GM21423 (cell line): ENCODE measurements at regions not wholly inside any gene's neighbourhood (a gene's known extent, or its start where the extent isn't known, plus 50 kb on each side); places are given as distances from the start of the nearest gene placed in this dataset.
"Not testable (repeated sequence)": the region's sequence is repeated elsewhere in the genome, so short reads cannot be mapped to it uniquely, and the experiment has no call there.

Experiments
- ATAC-seq: cut with Tn5 transposase; IDR thresholded peaks from one replicate; pipeline ENCODE4 v1.9.1; 2021; ENCODE audit warnings: mild to moderate bottlenecking, moderate library complexity; ENCODE audit not compliant: unreplicated experiment

DNA sequence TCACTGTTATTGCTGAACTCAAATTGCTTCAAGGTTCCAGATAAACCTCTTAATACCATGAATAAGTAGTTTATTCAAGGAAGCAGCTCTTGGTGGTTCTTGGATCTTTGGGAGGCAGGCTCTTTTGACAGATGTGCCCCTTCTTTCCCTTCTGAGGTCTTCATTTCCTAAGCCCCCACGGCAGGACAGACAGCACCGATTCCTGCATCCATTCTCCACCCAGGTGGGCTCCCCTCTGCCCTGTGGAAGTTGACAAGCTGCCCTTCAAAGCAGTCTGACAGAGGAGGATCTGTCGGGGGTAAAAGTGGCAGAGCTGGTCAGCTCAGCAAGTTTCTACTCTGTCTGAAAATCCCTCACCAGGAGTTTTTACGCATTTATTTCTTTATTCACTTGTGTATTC is 605.3 kb upstream of the B3GAT1 start:
- ATAC-seq = no peak

DNA sequence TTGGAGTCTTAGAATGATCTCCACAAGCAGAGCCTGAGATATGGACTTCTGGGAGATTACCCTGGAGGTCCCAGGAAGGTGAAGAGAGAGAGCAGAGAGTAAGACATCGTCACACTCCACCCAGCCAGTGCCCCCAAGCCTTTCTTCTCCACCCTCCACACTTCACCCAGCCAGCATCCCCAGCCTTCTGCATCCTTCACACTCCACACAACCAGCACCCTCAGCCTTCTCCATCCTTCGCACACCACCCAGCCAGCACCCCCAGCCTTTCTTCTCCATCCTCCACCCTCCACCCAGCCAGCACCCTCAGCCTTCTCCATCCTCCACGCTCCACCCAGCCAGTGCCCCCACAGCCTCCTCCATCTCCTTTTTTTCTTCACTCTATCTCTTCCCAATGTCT is 603.9 kb upstream of the B3GAT1 start:
- no peak for ATAC-seq

DNA sequence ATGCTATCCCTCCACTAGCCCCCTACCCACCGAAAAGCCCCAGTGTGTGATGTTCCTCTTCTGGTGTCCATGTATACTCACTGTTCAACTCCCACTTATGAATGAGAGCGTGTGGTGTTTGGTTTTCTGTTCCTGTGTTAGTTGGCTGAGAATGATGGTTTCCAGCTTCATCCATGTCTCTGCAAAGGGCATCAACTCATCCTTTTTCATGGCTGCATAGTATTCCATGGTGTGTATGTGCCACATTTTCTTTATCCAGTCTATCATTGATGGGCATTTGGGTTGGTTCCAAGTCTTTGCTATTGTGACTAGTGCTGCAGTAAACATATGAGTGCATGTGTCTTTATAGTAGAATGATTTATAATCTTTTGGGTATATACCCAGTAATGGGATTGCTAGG is 599.3 kb upstream of the B3GAT1 start:
- ATAC-seq = not testable (repeated sequence)

DNA sequence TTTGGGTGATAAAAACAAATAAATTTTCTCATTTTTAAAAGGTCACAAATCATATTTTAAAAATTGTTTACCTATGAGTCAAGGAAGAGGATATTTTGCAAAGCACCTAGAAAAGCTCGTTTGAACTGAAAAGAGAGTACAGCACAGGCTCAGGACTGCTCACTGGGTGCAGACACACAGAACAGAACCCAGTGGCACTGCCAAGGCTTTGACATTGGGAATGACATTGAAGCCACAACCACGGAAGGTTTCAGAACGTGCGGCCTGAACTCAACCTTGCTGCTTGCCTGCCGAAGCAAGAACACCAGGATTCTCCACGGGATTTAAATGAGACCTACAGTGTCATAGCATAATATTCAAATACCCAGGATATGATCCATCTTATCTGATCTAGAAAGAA is 597.1 kb upstream of the B3GAT1 start:
- ATAC-seq = no peak

DNA sequence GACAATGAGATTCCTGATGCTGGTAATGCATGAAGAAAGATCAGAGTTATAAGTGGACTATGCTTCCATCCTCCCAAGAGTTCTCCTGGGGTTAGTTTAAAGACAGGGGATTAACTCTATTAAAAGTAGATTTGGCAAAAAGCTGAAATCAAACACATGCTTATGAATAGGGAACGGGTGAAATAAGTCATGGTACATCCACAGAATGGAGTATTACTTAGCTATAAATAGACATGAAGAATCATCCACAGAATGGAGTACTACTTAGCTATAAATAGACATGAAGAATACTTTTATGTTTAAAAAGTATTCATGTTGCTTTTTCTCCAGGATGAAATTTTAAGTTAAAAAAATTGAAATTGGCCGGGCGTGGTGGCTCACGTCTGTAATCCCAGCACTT is 596.4 kb upstream of the B3GAT1 start:
- ATAC-seq = no peak

DNA sequence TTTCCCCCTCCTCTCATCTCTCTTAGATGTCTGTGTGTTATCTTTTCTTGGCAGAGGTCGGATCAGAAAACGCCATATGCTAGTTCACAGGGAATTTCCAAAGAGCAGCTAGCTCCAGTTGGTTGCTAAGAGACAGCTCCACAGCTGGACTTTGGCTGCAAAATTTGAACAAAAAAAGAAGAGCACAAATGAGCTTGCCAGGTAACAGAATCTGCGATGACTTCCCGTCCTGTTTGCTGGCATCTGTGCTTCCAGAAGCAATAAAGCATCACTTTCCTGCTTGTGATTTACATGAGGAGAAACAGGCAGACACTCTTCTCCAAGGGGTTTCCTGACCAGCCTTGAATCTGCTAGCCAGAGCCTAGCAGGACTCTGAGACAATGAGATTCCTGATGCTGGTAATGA is 596.0 kb upstream of the B3GAT1 start:
- no peak for ATAC-seq

DNA sequence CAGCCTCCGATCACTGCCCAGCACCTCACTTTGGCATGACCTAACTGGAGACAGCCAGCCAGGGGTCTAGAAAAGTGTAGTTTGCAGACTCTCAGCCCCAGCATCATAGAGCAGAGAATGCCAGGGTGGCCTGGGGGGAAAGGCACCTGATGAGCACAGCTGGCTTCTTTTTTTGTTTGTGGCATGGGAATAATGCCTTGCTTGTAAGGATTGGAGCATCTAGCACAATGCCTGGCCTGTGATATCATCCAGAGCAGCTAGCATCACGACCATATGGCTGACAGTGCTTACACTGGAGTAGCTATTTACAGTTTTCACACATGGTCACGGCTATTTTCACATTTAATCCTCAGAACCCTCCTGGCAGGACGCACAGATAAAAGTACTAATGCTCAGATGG is 594.8 kb upstream of the B3GAT1 start:
- no peak for ATAC-seq

DNA sequence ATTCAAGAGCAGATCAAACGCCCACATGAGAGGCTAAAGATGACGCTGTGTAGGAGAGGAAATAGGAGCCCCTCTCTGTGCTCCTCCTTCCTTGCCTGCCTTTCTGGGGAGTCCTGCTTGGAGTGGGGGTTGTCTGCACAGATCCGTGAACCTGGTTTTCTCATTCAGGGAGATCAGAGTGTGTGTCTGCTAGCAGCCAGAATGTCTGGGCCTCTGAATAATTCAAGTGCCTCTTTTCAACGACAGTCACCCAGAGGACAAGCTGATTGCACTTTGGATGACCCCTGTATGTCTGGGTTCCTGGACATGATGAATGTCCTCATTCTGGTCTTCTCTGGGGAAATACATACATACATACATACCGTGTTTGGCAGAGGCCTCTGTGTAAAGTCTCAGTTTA is 592.5 kb upstream of the B3GAT1 start:
- ATAC-seq = no peak

DNA sequence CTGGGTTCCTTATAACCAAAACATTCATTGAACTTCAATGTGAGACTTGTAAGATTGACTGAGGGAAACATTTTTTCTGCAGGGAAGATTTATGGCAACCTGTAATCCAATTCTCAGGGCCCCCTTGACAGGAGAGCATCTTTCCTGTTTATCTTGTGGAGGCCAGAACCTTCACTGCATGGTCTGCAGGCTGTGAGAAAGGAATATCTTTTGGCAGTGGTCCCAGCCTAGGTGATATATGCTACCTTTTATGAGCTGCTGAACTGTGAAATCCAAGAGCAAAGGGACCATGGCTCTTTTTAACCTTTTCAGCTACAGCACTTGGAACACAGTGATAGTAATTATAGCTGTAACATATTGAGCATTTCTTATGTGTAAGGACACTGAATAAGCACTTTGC is 590.2 kb upstream of the B3GAT1 start:
- ATAC-seq = no peak

DNA sequence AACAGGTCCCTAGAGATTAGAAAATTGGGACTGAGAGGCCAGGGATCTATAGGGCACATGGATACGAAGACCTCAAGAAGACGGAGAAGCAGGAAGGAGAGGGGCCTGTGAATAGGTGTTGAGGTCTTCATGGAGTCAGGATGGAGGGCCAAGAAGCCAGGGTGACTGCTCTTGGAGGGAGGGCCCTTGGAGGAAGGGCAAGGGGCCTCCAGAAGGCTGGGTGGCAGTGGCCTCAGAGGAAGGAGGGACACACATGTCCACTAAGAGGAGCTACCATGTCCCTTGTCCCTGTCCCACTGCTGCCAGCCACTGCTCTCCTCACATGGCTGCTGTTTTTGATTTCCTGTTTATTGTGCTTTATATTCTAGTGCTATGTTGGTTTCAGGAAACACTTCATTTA is 589.5 kb upstream of the B3GAT1 start:
- ATAC-seq = no peak

DNA sequence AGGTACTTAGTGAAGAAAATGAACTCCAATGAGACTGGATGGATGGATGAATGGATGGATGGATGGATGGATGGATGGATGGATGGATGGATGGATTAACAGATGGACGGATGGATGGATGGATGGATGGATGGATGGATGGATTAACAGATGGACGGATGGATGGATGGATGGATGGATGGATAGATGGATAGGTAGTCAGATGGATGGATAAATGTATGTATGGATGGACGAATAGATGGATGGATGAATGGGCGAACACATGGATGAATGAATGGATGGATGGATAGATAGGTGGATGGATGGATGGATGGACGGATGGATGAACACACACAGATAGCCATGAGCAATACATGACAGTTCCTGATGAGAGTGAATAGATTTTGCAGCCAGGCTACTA is 589.0 kb upstream of the B3GAT1 start:
- ATAC-seq = not testable (repeated sequence)

DNA sequence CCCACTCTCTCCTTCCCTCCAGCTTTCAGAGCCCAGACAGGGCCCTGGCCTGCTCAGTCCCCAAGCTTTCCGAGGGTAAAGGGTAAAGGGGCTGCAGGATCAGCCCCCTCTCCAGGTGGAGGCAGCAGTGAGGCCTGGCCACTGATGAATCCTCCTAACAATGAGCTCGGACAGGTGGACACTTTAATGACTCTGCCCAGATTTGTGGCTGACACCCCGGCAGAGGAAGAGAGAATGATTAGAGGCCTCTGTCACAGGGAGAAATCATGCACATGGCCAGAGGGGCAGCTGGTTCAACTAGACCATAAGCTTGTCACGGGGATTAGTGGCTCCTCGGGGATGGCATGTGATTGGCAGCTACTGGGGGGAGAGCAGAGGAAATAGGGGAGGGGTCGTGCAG is 587.5 kb upstream of the B3GAT1 start:
- ATAC-seq = no peak

DNA sequence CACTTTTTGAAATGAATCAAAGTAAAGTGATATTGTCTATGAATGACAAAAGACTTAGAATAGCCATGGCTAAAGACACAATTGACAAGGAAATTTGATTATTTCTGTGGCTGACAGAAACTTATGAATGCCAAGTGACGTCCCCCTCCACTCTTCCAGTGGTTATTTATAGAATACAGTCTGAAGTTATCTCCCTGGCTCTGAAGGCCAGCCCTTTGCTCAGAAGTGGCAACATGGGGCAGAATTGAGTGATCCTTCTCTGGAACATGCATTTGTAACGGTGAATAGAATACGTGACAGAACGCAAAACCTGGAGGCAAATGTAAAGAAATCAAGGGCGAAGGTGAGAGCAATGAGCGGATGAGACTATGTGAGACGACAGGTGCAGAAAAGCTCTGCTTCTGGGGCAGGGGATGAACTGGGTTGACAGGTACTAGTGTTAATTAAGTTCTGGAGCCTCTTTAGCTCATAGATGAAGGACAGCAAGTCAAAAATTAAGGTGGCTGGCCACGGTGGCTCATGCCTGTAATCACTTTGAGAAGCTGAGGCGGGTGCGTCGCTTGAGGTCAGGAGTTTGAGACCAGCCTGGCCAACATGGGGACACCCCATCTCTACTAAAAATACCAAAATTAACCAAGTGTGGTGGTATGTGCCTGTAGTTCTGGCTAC is 585.7 kb upstream of the B3GAT1 start:
- ATAC-seq = no peak

DNA sequence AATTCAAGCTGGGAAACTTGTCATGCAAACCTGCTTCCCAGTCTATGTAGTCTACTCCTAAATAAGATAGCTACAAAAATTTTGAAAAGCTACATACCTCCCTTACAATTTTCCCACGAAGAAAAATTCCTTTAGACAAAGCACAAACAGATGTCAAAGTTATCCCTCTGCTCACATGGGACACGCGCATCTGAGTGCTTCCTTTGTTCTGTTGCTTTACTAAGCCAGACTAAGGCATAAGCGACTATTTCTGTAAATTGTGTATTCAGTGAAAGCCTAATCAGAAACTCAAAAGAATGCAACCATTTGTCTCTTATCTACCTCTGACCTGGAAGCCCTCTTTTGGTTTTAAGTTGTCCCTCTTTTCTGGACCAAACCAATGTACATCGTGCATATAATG is 583.7 kb upstream of the B3GAT1 start:
- ATAC-seq = no peak

DNA sequence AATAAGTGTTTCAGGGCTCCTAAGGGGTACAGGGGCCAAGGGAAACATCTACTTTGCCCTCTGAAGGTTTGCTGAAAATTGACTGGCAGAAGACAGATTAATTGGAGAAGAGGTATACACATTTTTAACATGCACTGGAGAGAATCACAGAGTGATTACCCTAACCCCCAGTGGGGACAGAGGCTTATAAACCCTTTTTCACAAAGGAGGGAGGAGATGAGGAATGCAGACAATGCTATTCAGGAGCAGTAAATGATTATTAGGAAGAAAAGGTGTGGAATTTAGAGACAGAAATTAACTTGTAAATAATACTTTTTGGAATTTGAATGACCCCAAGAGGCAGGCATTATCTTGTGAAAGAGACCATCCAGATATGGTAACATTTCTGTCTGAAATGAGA is 582.4 kb upstream of the B3GAT1 start:
- no peak for ATAC-seq

DNA sequence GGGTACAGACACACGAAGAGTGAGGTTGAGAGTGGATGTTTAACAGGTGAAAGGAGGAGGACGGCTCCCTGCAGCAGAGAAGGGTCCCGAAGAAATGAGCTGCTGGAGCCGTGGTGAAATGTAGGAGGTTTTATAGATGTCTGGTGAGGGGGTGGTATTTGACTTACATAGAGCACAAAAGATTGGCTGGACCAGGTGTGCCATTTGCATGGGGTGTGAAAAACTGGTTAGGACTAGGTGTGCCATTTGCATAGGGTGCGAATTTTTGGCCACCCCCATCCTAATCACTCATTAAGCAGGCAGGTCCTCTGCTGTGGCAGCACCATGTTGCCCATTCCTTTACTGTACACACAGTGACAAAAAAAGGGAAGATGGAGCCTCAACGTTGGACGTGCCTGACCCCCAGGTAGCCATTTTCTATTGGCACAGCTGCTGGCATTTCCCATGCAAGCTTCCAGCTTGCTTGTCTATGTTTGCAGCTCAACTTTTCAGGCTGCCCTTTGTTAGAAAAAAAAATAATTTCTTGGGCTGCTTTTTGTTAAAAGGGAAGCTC is 581.7 kb upstream of the B3GAT1 start:
- no peak for ATAC-seq

DNA sequence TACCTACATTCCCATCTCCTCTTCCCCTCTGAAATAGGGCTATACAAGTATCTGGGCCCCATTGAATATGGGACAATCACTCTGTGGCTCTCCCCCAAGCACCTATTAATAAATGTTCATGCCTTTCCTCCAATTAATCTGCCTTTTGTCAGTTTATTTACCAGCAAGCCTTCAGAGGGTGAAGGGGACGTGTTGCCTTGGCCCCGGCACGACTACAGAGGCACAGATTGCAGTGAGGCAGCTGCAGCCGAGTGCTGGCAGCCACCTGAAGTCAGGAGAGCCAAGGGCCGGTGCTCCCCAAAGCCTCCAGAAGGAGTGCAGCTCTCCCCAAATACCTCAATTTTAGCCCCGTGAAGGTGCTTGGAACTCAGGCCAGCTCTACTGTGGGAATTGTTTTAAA is 580.9 kb upstream of the B3GAT1 start:
- no peak for ATAC-seq

DNA sequence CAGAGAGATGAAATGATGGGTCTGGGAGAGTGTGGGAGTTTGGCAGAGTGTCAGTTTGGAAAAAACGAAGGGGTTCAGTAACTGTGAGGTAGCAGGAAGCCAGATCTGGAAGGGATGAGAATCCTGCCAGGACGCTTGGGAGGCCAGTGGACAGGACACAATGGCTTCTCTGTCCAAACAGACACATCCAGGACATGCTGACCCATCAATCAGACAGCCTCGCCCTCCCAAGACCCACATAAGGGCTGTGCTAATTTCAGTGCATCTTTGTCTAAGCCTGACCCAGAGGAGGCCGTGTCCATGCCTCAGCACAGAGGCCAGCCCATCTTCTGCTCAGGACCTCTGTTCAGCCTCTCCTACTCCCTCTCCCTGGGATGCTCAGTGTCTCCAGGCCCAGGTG is 576.5 kb upstream of the B3GAT1 start:
- no peak for ATAC-seq

DNA sequence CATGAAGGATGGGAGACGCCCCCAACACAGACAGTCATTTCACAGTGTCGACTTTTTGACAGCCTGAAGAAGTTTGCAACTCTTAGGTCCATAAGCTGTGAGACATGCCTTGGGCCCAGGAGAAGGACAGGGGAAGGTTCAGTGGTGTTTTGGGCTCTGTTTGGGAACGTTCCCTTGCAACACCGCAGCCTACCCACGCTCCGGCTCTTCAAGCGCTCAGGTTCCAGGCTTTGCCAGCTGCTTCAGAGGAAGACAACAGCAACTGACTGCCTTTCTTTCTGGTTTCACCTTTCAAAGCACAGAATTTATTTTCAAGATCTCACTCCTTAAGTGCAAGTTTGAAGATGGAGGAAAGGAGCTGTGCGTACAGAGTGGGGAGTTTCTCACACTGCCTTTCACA is 575.8 kb upstream of the B3GAT1 start:
- no peak for ATAC-seq

DNA sequence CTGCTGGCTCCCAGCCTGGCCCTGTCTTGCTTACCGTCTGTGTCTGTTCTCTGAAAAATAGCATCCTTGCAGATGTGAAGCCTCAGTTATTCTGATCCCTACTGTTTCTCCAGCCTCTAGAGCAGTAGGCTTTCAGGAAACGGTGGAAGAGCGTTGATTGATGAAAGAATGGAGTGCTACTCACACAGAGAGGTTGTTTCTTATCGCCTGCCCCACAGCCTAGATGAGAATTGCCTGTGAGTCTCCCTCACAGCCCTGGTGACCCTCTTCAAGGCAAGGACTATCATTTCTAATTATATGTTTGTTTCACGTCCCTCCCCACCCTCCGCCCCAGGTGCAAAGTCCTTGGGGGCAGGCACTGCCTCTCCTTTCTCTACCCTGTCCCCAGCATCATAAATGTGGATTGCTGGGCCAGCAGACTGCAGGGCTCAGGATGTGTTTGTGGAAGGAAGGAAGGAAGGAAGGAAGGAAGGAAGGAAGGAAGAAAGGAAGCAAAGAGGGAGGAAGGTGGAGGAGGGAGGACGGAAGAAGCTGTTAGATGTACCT is 575.3 kb upstream of the B3GAT1 start:
- ATAC-seq = no peak

DNA sequence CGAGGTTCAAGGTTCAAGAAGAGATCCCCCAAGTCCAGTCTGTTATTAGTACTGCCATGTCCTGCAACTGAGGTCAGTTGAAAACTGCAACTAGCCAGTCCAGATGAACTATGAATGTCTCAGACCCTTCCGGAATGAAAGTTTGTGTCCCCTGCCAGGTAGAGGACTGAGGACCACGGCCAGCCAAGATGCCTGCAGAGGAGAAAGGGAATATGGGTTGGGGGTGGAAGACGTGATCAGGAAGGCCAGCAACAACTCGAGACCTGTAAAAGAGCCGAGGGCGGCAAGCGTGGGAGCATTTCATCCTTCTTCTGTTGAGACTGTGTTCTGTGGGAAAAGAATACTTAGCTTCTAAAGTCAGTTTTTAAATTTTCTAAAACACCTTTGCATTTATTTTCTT is 572.4 kb upstream of the B3GAT1 start:
- no peak for ATAC-seq

DNA sequence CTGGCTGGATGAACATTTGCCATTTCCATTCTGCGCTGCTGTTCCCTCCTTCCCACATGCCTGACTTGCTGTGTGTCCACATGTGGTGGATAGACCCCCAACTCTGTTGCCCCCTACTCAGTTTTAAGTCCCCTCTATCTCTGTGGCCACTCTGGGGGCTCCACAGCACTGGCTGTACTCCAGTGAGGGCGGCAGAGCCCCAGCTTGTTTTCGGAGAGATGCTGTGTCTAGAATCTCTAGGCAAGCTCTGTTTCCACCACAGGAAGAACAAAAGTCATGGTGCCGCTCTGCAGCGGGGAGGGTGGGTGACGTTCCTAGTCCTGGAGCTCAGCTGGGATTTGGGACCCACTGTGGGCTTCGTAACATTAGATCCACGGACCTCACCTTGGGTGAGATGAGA is 570.4 kb upstream of the B3GAT1 start:
- ATAC-seq = not testable (repeated sequence)

DNA sequence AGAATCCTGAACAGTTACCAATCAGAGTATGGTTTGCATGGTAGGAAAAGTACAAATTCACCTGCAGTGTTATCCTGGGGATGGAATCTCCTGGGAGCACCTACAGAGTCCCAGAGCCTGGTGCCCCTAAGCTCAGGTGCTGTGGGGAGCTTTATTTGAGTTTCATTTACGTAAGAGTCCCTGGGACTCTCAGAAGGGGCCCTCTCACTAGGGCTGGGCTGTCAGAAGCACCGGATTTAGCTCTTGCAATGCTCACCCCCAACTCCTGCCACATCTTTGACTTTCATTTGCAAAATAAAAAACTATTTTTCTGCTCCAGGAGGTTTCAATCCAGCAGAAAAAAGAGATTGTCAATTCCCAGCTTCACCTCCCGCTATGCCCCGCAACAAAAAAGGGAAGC is 569.8 kb upstream of the B3GAT1 start:
- no peak for ATAC-seq
